PFSK-1 (cell line): ENCODE measurements at regions not wholly inside any gene's neighbourhood (a gene's known extent, or its start where the extent isn't known, plus 50 kb on each side); places are given as distances from the start of the nearest gene placed in this dataset.

Experiments used
- FOXP2 ChIP-seq: optimal IDR thresholded peaks from 2 replicates; pipeline ENCODE3; 2011; ENCODE audit warnings: borderline replicate concordance, control low read depth, inconsistent platforms; ENCODE audit not compliant: insufficient read depth; ENCODE audit errors: extremely low read length, extremely low read depth
- REST ChIP-seq, 2 experiments: IDR thresholded peaks; 2 replicates each; pipeline versions ENCODE4 v1.6.1 to v1.8.0; 2011 to 2012; ENCODE audit warnings: low read depth in 2 of 2, low read length in 2 of 2, control low read depth in 1 of 2, inconsistent platforms in 1 of 2, mild to moderate bottlenecking in 1 of 2, moderate library complexity in 1 of 2; ENCODE audit not compliant: insufficient read depth in 1 of 2

- TF ChIP-seq REST (IDR thresholded peaks at IDR 0.05; ENCODE audit: insufficient read depth in 1 of 2, low read depth in 2 of 2, low read length in 2 of 2) (no peak), FOXP2 (no peak)
These were observed 150.7 kb downstream of the AKAP11 start for GRCh38 chr13:42422681-42423080.
